ENCODE measurements at regions not wholly inside any gene's neighbourhood (a gene's known extent, or its start where the extent isn't known, plus 50 kb on each side); places are given as distances from the start of the nearest gene placed in this dataset.
"Not testable (repeated sequence)": the region's sequence is repeated elsewhere in the genome, so short reads cannot be mapped to it uniquely, and the experiment has no call there.

- H3F3A ChIP-seq (replicated peaks; ENCODE audit: low read depth); H3K27me3 ChIP-seq (ENCODE audit: insufficient read depth); DNase-seq (ENCODE audit: low spot score); H3K4me3 Mint-ChIP-seq; H3K79me2 ChIP-seq (replicated peaks; ENCODE audit: insufficient read depth); ATAC-seq; H3K27ac ChIP-seq (ENCODE audit: low read depth); H3K27ac Mint-ChIP-seq; H3K4me3 ChIP-seq; H4K20me1 ChIP-seq (replicated peaks; ENCODE audit: insufficient read depth); H3K4me1 Mint-ChIP-seq; H3K9me2 ChIP-seq (ENCODE audit: insufficient read depth); H3K4me1 ChIP-seq (ENCODE audit: insufficient read depth); H2AFZ ChIP-seq; H3K4me2 ChIP-seq: not testable (repeated sequence)
- Mint-ChIP-seq H3K27me3 (ENCODE audit: insufficient read depth, low read depth, poor library complexity) (peaks cover 30% of the 10 kb centered on the region), H3K9me3 (peaks cover 68% of the 10 kb centered on the region), H3K36me3 (ENCODE audit: low read depth) (peaks cover 52% of the 10 kb centered on the region)
- peaks cover 21% of the 10 kb centered on the region for H3K36me3 ChIP-seq (ENCODE audit: insufficient read depth)
These were observed 142.3 kb downstream of the OR4M2 start for GRCh38 chr15:22222596-22222995.

- peaks cover 32% of the 10 kb centered on the region for H3K27me3 Mint-ChIP-seq (ENCODE audit: insufficient read depth, low read depth, poor library complexity)
- H3K4me3 ChIP-seq, result no peak overlapping the region
- H3K36me3 ChIP-seq (ENCODE audit: insufficient read depth), result peaks cover 21% of the 10 kb centered on the region
- no peaks in the 10 kb centered on the region for H3K79me2 ChIP-seq (replicated peaks; ENCODE audit: insufficient read depth)
- H3K36me3 Mint-ChIP-seq (ENCODE audit: low read depth), result peaks cover 69% of the 10 kb centered on the region
- no peaks in the 10 kb centered on the region for H3F3A ChIP-seq (replicated peaks; ENCODE audit: low read depth)
- no peak overlapping the region for H2AFZ ChIP-seq
- H4K20me1 ChIP-seq (replicated peaks; ENCODE audit: insufficient read depth), result no peaks in the 10 kb centered on the region
- H3K4me2 ChIP-seq, result no peak overlapping the region
- no peak for ATAC-seq
- H3K27me3 ChIP-seq (ENCODE audit: insufficient read depth), result no peaks in the 10 kb centered on the region; the same call in 1 of the 2 replicates
- peaks cover 85% of the 10 kb centered on the region for H3K9me3 Mint-ChIP-seq
- no peak for DNase-seq (ENCODE audit: low spot score)
- H3K27ac Mint-ChIP-seq, result no peak overlapping the region
- H3K27ac ChIP-seq (ENCODE audit: low read depth), result no peak overlapping the region
- no peaks in the 10 kb centered on the region; the same call in 2 of the 3 replicates for H3K4me1 Mint-ChIP-seq
- H3K4me1 ChIP-seq (ENCODE audit: insufficient read depth), result no peaks in the 10 kb centered on the region
- H3K9me2 ChIP-seq (ENCODE audit: insufficient read depth), result no peaks in the 10 kb centered on the region
- no peak overlapping the region; the same call in 2 of the 3 replicates for H3K4me3 Mint-ChIP-seq
- TF ChIP-seq NANOG (IDR thresholded peaks at IDR 0.05; ENCODE audit: borderline replicate concordance) (no peak), STAT1 (IDR thresholded peaks at IDR 0.05; ENCODE audit: unreplicated experiment) (no peak), CREB1 (CRISPR knock-in tag; IDR thresholded peaks at IDR 0.05; ENCODE audit: low read depth) (no peak), ETS1 (IDR thresholded peaks at IDR 0.05) (no peak), POLR2AphosphoS5 (IDR thresholded peaks at IDR 0.05; ENCODE audit: low read depth) (no peak), ZNF331 (CRISPR knock-in tag; IDR thresholded peaks at IDR 0.05; ENCODE audit: low read depth) (no peak), CTCF (conservative IDR thresholded peaks at IDR 0.05; ENCODE audit: low read depth in 2 of 2) (no peak), REST (IDR thresholded peaks at IDR 0.05; ENCODE audit: unreplicated experiment) (no peak), ZNF114 (CRISPR knock-in tag; IDR thresholded peaks at IDR 0.05) (no peak), EZH2phosphoT487 (IDR thresholded peaks at IDR 0.05; ENCODE audit: unreplicated experiment) (no peak), EZH2 (IDR thresholded peaks at IDR 0.05; ENCODE audit: low read depth, unreplicated experiment) (no peak), JUNB (IDR thresholded peaks at IDR 0.05; ENCODE audit: unreplicated experiment) (no peak)
These were observed 143.9 kb downstream of the OR4M2 start for GRCh38 chr15:22224241-22224671.

Data from GM23338 (cell line).